HG03175 (cell line): ENCODE measurements at regions not wholly inside any gene's neighbourhood (a gene's known extent, or its start where the extent isn't known, plus 50 kb on each side); places are given as distances from the start of the nearest gene placed in this dataset.
"Not testable (repeated sequence)": the region's sequence is repeated elsewhere in the genome, so short reads cannot be mapped to it uniquely, and the experiment has no call there.

Experiments
- ATAC-seq: cut with Tn5 transposase; IDR thresholded peaks from one replicate; pipeline ENCODE4 v1.9.1; 2021; ENCODE audit warnings: mild to moderate bottlenecking, moderate library complexity; ENCODE audit not compliant: unreplicated experiment

GRCh38 chr9:87392086-87392485, 105.6 kb upstream of the DAPK1 start:
- ATAC-seq = no peak

- no peak for ATAC-seq
Observed at GRCh38 chr9:87393706-87394230, 103.9 kb upstream of the DAPK1 start.

GRCh38 chr9:87395804-87396479, 101.7 kb upstream of the DAPK1 start:
- ATAC-seq = no peak

GRCh38 chr9:87401681-87402080, 96.0 kb upstream of the DAPK1 start:
- no peak for ATAC-seq

DNA sequence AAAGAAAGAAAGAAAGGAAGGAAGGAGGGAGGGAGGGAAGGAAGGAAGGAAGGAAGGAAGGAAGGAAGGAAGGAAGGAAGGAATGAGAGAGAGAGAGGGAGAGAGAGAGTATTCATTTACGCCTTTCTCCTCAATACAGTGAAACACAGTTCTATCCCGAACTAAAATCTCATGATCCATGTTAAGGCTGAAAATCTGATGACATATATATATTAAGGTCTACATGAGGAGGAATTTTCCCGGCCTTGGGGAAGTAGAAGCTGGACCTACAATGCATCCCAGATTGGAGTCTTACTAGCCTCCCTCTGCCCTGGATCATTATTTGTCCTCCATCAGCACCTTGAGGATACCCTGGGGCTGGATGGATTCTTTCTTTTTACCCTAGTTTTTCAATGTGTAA, 95.1 kb upstream of the DAPK1 start:
- no peak for ATAC-seq

GRCh38 chr9:87405677-87406542, 91.8 kb upstream of the DAPK1 start:
- ATAC-seq = no peak

GRCh38 chr9:87406543-87407166, 91.0 kb upstream of the DAPK1 start:
- ATAC-seq = no peak

GRCh38 chr9:87410047-87411005, 87.3 kb upstream of the DAPK1 start:
- not testable (repeated sequence) for ATAC-seq

GRCh38 chr9:87420884-87421283, 76.8 kb upstream of the DAPK1 start:
- no peak for ATAC-seq

DNA sequence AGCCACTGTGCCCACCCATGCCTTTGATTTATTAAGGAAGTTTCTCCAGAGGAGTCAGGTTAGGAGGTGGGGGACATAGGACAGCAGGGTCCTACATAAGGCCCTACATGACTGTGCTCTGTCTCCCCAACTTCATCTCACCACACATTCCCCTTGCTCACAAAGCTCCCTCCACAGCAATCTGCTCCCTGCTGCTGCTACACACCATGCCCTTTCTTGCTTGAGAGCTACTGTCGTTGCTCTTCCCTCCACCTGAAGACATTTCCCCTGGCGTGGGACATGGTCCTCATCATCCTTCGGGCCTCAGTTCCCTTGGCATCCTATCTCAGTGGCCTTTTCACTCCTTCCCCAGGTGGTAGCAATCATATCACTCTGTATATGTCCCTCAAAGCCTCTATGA, 75.9 kb upstream of the DAPK1 start:
- ATAC-seq = no peak

DNA sequence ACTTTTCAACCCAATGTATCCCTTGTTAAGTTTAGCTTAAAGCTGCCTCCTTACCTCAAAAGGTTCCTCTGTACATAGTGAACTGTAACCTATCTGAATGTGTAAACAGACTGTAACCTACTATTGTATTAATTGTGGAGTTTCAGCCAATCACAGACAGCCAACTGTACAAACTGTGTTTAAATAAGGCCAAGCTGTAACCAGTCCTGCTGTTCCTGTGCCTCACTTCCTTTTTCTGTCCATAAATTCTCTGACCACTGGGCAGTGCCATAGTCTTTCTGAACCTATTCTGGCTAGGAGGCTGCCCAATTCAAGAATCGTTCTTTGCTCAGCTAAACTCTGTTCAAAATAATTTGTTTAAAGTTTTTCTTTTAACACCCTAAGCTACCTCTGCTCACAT, 74.7 kb upstream of the DAPK1 start:
- ATAC-seq = no peak

DNA sequence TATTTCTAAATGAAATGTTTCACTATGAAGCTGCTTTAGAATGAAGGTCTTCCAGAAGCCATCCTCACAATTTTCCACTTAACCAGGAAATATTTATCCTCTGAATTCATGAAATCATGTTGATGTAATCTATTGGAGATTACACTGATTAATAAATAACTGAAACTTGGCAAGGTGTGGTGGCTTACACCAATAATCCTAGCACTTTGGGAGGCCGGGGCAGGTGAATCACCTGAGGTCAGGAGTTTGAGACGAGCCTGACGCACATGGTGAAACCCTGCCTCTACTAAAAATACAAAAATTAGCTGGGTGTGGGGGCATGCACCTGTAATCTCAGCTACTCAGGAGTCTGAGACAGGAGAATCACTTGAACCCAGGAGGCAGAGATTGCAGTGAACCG, 73.8 kb upstream of the DAPK1 start:
- not testable (repeated sequence) for ATAC-seq

- no peak for ATAC-seq
Observed at GRCh38 chr9:87425202-87425601, 72.5 kb upstream of the DAPK1 start.

DNA sequence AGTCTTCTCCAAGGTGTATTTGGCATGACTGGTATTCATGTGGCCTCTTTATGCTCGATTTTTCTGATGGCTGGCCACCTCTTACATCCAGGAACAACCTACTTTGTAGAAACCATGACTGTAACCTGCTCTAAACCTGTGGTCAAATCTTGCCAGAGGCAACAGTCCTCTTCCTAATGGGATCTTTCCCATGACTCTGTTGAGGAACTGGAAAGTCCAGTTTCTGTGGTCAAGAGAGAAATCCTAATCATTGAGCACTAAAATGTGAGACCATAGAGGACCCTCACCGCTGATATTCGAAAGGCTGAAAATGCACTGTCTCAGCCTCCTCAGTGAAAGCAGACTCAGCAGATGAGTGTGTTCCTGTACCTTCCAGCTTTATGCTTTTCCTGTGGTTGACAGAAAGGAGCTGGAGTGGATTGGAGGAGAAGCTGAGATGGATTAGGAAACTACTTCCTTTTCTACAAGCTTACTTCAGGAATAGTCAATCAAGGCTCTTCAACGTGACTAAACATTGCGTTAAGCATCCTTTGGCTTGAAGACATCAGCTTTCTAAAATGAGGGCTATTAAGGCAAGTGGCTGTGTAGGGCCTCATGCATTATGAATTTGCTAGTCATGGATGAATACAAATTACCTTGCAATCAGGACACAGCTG, 69.7 kb upstream of the DAPK1 start:
- ATAC-seq = no peak

DNA sequence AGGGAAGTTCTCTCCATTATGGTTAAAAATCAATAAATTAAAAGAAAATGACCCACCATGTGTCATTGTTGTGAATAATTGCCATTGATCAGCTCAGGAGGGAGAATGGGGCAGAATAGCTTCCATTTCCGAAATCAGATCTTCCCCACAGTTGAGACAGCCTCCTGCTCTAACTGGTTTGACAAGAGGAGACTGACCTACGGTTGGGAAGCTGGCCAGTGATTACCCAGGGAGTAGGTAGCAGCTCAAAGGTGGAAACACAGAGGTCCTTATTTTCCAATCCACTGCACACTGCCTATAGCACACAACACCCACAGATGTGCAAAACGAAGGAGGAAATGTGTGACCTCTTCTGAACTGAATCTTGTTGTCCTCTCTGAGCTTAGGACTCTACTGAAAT, 69.0 kb upstream of the DAPK1 start:
- no peak for ATAC-seq

- ATAC-seq = no peak
Observed at GRCh38 chr9:87431837-87432236, 65.8 kb upstream of the DAPK1 start.

GRCh38 chr9:87433853-87434252, 63.8 kb upstream of the DAPK1 start:
- no peak for ATAC-seq

GRCh38 chr9:87434366-87434765, 63.3 kb upstream of the DAPK1 start:
- no peak for ATAC-seq

- no peak for ATAC-seq
Observed at GRCh38 chr9:87435189-87435880, 62.3 kb upstream of the DAPK1 start.
